B cell (primary cell): ENCODE measurements at regions not wholly inside any gene's neighbourhood (a gene's known extent, or its start where the extent isn't known, plus 50 kb on each side); places are given as distances from the start of the nearest gene placed in this dataset.

Experiments
- CTCF ChIP-seq: fragments of 200-600 bp; IDR thresholded peaks from one replicate; pipeline ENCODE4 v1.8.0; 2022; ENCODE audit warnings: antibody characterized with exemption, mild to moderate bottlenecking
- EZH2 ChIP-seq: IDR thresholded peaks from 2 replicates; pipeline ENCODE4 v1.6.1; 2012; ENCODE audit warnings: borderline replicate concordance, low read depth, mild to moderate bottlenecking, moderate library complexity, low read length; ENCODE audit not compliant: insufficient read depth, poor library complexity, severe bottlenecking

GRCh38 chr3:72199530-72199929 is 414.6 kb upstream of the PROK2 start:
- TF ChIP-seq EZH2 (no peak), CTCF (no peak)
